ENCODE measurements at regions not wholly inside any gene's neighbourhood (a gene's known extent, or its start where the extent isn't known, plus 50 kb on each side); places are given as distances from the start of the nearest gene placed in this dataset.

GRCh38 chr2:2392332-2392731 lies 61.3 kb upstream of the MYT1L start:
- H3K36me3 ChIP-seq: no peaks in the 10 kb centered on the region
- no peaks in the 10 kb centered on the region for H3K27me3 ChIP-seq
- H3K4me3 ChIP-seq: no peak overlapping the region
- no peaks in the 10 kb centered on the region for H3K9me3 ChIP-seq
- DNase-seq: no peak
- no peak overlapping the region for H3K27ac ChIP-seq
- TF ChIP-seq POLR2A (IDR thresholded peaks at IDR 0.05) (no peak), CTCF (IDR thresholded peaks at IDR 0.05) (no peak)
- H3K4me1 ChIP-seq: no peaks in the 10 kb centered on the region
- intact Hi-C loops (cut with DNase I; ENCODE audit: low total_unique reads): no loop called here

DNA sequence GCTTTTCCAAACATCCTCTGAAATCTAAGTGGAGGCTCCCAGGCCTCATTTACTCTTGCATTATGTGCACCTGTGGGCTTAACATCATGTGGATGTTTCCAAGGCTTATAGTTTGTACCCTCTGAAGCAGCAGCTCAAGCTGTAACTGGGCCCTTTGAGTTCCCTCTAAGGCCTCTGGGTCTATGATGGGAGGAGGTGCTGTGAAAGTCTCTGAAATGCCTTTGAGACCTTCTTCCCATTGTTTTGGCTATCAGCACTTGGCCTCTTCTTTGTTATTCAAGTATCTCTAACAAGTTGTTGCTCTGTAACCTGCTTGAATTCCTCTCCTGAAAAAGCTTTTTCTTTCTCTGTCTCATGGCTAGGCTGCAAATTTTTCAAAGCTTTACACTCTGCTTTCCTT lies 58.1 kb upstream of the MYT1L start:
- no peaks in the 10 kb centered on the region for H3K4me1 ChIP-seq
- TF ChIP-seq CTCF (IDR thresholded peaks at IDR 0.05) (no peak), POLR2A (IDR thresholded peaks at IDR 0.05) (no peak)
- no peaks in the 10 kb centered on the region for H3K36me3 ChIP-seq
- intact Hi-C loops (cut with DNase I; ENCODE audit: low total_unique reads): no loop called here
- DNase-seq: no peak
- H3K27ac ChIP-seq: no peak overlapping the region
- H3K27me3 ChIP-seq: no peaks in the 10 kb centered on the region
- H3K4me3 ChIP-seq: no peak overlapping the region
- no peaks in the 10 kb centered on the region for H3K9me3 ChIP-seq

Data from uterus (tissue), 3 donors.